SK-N-MC (cell line): ENCODE measurements at regions not wholly inside any gene's neighbourhood (a gene's known extent, or its start where the extent isn't known, plus 50 kb on each side); places are given as distances from the start of the nearest gene placed in this dataset.
"Not testable (repeated sequence)": the region's sequence is repeated elsewhere in the genome, so short reads cannot be mapped to it uniquely, and the experiment has no call there.

Experiments used
- DNase-seq: peaks from one replicate; pipeline ENCODE4 v3.0.0-alpha.2; 2011; ENCODE audit warnings: low read depth, low spot score
- H3K27ac ChIP-seq: fragments of 200-600 bp; sonication (generic); 2 replicates; pipeline ENCODE4 v1.5.1; 2016; ENCODE audit warnings: mixed run types
- H3K36me3 ChIP-seq: fragments of 200-600 bp; sonication (generic); 2 replicates; pipeline ENCODE4 v1.6.1; 2017; ENCODE audit warnings: antibody characterized with exemption, low read length, mixed read lengths; ENCODE audit not compliant: insufficient read depth
- H3K4me3 ChIP-seq: fragments of 200-600 bp; sonication (generic); 2 replicates; pipeline ENCODE4 v1.5.1; 2016
- H3K9ac ChIP-seq: fragments of 200-600 bp; sonication (generic); 2 replicates; pipeline ENCODE4 v1.8.0; 2017; ENCODE audit warnings: mixed run types, mixed read lengths; ENCODE audit not compliant: insufficient read length
- H3K9me3 ChIP-seq: fragments of 200-600 bp; sonication (generic); 2 replicates; pipeline ENCODE4 v1.6.1; 2017; ENCODE audit warnings: low read depth, mild to moderate bottlenecking, antibody characterized with exemption, low read length, moderate library complexity, mixed read lengths
- EZH2 ChIP-seq: fragments of 200-600 bp; sonication (generic); IDR thresholded peaks from one replicate; pipeline ENCODE4 v1.6.1; 2017; ENCODE audit warnings: antibody characterized with exemption
- FOXP2 ChIP-seq: optimal IDR thresholded peaks from 2 replicates; pipeline ENCODE3; 2011; ENCODE audit warnings: mild to moderate bottlenecking, moderate library complexity; ENCODE audit not compliant: insufficient read depth; ENCODE audit errors: extremely low read length, control extremely low read depth
- POLR2AphosphoS5 ChIP-seq: IDR thresholded peaks from 2 replicates; pipeline ENCODE4 v1.6.1; 2012; ENCODE audit warnings: mild to moderate bottlenecking, low read depth, low read length, borderline replicate concordance

DNA sequence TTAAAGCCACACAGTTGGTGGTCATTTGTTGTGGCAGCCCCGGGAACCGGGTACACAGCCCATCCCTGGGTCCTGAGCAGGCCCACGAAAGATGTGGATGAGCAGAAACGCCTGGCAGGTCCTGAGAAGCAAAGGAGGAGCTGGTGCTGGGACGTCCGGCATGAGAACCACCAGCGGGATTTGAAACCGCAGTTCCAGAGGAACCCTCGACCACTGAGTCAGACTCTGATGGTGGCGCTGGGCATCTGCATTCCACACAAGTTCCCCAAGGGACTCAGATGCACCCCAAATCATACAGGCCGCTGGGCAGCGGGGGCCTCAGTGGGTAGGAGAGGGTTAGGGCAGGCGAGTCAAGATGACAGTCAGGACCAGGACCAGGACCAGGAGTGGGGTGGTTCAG, 363.0 kb downstream of the SHANK2 start:
- no peak overlapping the region for H3K9ac ChIP-seq
- no peak overlapping the region for H3K27ac ChIP-seq
- no peak for DNase-seq
- H3K36me3 ChIP-seq = no peaks in the 10 kb centered on the region
- TF ChIP-seq POLR2AphosphoS5 (no peak), FOXP2 (no peak), EZH2 (no peak)
- H3K9me3 ChIP-seq = no peaks in the 10 kb centered on the region
- no peak overlapping the region for H3K4me3 ChIP-seq

DNA sequence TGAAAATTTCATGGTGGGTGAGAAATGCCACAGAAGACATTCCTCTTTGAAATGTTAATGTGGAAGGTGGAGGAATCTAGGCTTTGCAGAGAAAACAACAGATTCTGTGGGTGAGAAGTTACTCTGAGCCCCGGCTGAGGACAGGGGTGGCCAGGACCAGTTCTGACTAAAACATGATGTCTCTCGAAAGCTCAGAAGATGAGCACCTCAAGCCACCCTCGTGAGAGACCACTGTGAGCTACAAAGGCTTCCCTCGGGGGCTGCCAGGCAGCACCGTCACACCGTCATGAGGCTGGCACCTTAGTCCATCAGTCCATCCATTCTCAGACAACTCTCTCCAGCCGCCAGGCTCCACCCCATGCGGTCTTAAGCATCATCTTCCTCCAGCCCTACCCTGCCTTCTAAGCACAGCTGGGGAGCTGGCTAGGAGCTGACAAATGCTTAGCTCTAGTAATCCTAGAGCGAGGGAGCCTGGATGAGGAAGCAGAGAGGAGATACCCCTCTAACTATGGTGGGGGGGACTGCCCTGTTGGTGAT, 360.5 kb downstream of the SHANK2 start:
- Histone ChIP-seq H3K9me3 (no peaks in the 10 kb centered on the region), H3K36me3 (no peaks in the 10 kb centered on the region), H3K9ac (no peak overlapping the region), H3K27ac (no peak overlapping the region), H3K4me3 (no peak overlapping the region)
- no peak for TF ChIP-seq EZH2
- no peak for TF ChIP-seq FOXP2
- no peak for TF ChIP-seq POLR2AphosphoS5
- no peak for DNase-seq

DNA sequence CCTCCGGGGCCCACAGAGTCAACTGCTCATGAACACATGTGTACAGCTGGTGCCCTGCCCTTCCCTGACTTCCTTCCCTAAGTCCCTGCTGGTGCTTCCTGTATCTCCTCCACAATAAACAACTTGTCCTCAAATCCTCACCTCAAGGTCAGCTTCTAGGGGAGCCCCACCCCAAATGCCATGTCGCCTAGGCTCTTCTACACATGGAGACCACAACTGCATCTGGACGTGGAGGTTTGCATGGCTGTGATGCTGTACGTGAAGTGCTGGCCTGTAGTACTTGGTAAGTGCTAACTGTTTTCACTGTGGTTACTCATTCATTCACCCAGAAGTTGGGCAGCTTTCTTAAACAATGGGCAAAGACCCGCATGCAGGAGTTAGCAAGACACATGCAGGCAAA, 359.5 kb downstream of the SHANK2 start:
- TF ChIP-seq POLR2AphosphoS5 (no peak), EZH2 (no peak), FOXP2 (no peak)
- Histone ChIP-seq H3K9ac (no peak overlapping the region), H3K27ac (no peak overlapping the region), H3K9me3 (no peaks in the 10 kb centered on the region), H3K4me3 (no peak overlapping the region), H3K36me3 (no peaks in the 10 kb centered on the region)
- no peak for DNase-seq

DNA sequence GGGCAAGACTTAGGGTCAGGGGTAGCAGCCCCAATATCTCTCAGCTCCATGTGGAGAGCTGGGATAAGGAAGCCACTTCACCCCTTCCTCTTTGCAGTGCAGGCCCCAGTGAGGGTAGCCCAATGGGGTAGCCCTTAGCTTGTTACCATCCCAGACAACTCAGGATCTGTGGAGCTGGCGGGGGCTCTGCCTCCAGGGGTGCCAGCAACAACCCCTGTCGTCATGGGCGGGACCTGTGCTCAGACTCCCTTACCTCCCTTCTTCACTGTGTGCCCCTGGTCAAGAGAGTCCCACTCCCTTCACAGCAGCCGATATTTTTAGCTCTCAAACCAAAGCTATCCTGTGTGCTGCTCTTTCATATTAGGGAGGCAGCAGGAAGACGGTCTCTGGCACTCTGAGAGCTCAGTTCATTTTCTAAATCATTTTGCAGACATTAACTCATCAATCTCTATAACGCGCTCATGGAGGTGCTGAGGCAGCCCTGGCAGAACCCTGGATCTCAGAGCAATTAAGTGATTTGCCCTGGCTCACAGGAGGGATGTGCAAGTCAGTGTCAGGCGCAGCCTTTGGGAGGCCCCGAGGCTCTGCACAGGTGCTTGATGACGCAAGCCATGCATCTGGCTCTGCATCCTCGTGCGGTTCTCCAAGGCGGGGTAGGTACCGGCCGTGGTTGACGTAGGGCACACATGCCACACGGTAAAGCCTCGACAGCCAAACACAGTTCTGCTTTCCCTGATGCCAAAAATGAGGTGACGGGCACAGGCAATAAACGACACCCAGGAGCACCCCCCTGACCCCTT, 357.6 kb downstream of the SHANK2 start:
- no peak for TF ChIP-seq EZH2
- TF ChIP-seq POLR2AphosphoS5 = no peak
- TF ChIP-seq FOXP2 = no peak

DNA sequence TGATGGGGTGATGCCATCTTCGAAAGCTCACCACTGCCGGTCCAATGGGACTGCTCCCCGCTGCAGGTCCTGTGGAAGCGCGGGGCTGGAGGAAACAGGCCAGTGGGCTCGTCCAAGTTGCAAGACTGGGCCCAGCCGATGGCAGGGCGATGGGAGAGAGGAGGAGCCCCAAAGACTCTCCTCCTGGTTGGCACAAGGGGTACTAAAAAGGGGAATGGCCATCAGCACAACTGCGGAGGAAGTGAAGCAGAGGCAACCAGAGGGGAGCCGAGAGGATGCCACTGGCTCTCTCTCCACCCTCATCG, 357.1 kb downstream of the SHANK2 start:
- Histone ChIP-seq H3K36me3 (no peaks in the 10 kb centered on the region), H3K9ac (no peak overlapping the region), H3K27ac (no peak overlapping the region), H3K4me3 (no peak overlapping the region), H3K9me3 (no peaks in the 10 kb centered on the region)
- no peak for DNase-seq
- no peak for TF ChIP-seq EZH2
- no peak for TF ChIP-seq FOXP2
- TF ChIP-seq POLR2AphosphoS5 = no peak

More for the DNA sequence above, 357.6 kb downstream of the SHANK2 start:
- H3K9ac ChIP-seq = no peak overlapping the region
- H3K4me3 ChIP-seq = no peak overlapping the region
- no peak overlapping the region for H3K27ac ChIP-seq
- no peaks in the 10 kb centered on the region for H3K36me3 ChIP-seq
- DNase-seq = no peak
- no peaks in the 10 kb centered on the region for H3K9me3 ChIP-seq

DNA sequence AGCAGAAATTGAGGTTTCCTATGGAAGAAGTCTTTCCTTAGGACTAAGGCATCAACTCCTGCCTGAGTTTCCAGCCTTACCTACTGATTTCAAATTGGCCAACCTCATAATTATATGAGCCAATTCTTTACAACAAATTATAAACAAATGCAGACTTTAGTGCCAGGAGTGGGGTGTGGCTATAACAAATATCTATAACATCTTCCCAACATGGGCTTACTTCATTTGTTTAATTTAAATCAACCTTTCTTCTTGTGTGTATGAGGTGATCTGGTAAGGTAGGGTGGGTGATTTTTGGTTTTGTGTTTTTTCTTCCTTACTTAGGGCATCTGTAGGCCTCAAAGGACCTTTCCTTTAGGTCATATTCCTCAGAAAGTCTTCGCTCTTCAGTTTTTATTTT, 354.9 kb downstream of the SHANK2 start:
- no peak overlapping the region for H3K27ac ChIP-seq
- H3K9me3 ChIP-seq = no peaks in the 10 kb centered on the region
- DNase-seq = no peak
- no peak overlapping the region for H3K9ac ChIP-seq
- H3K36me3 ChIP-seq = no peaks in the 10 kb centered on the region
- no peak overlapping the region for H3K4me3 ChIP-seq
- TF ChIP-seq FOXP2 = no peak
- TF ChIP-seq EZH2 = no peak
- no peak for TF ChIP-seq POLR2AphosphoS5

DNA sequence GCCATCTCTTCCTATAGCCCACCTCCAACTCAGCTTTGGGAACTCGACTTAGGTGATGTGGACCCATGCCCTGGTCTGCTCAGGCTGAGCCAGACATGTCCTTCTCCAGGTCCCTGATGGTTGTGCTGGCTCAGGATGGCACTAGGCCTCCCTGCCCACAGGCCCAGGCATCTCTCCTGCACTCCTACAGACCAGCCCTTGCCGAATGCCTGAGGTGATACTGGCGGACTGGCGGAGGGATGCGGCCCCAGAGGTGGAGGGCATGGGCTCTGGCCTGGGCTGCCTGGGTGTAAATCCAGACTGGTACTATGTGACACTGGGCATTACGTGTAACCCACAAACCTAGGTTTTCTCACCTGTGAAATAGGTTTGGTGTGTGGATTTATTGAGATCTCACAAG, 352.8 kb downstream of the SHANK2 start:
- H3K27ac ChIP-seq = no peak overlapping the region
- no peak for DNase-seq
- H3K9me3 ChIP-seq = no peaks in the 10 kb centered on the region
- H3K4me3 ChIP-seq = no peak overlapping the region
- TF ChIP-seq POLR2AphosphoS5 (no peak), EZH2 (no peak), FOXP2 (no peak)
- H3K36me3 ChIP-seq = no peaks in the 10 kb centered on the region
- H3K9ac ChIP-seq = no peak overlapping the region

DNA sequence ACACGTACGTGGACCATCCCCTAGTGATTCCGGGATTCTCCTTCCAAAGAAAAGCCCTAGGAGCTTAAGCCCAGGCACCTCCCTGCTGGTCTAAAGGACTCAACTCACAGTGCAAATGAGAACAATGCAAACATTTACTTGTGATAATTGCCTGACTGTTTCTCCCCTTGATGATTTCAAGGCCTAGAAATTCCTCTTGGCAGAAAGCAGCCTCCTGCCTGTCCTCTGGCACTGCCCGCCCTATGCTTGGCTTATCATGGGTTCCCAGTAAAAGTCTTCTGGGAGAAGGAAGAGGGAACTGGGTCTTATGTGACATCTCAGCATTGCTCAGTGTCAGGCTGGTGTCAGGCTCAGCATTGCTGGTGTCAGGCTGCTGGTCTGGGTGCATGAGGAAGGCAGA, 351.8 kb downstream of the SHANK2 start:
- TF ChIP-seq EZH2 (no peak), FOXP2 (no peak), POLR2AphosphoS5 (no peak)
- DNase-seq = no peak
- H3K4me3 ChIP-seq = no peak overlapping the region
- H3K9me3 ChIP-seq = no peaks in the 10 kb centered on the region
- H3K9ac ChIP-seq = no peak overlapping the region
- H3K36me3 ChIP-seq = no peaks in the 10 kb centered on the region
- no peak overlapping the region for H3K27ac ChIP-seq

DNA sequence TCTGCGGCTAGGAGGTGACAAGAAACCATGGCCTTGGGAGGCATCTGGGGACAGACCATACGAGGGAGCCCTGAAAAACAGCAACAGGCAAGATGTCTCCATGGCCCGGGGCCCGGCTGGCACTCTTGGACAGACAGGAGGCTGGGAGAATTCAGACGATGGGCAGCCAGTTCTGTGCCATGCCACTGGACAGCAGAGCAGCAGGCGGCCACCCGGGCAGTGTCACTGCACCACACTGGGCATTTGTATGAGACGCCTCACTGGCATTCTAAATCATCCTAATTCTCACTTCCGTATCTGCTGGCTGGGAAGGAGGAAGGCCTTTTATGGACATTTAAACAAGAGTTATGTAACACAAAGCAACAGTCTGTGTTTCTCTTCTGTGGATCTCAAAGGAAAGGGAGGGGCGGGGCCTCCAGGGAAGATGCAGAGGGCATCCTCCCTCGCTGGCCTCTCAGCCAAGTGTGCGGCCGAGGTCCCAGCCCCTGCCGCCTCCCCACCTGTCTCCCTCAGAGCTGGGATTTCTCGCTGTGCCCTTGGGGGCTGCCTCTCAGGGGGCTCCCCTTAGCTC, 350.3 kb downstream of the SHANK2 start:
- TF ChIP-seq POLR2AphosphoS5 = no peak
- TF ChIP-seq EZH2 = no peak
- TF ChIP-seq FOXP2 = no peak
- Histone ChIP-seq H3K36me3 (no peaks in the 10 kb centered on the region), H3K9ac (no peak overlapping the region), H3K27ac (no peak overlapping the region), H3K9me3 (no peaks in the 10 kb centered on the region), H3K4me3 (no peak overlapping the region)
- DNase-seq = no peak

DNA sequence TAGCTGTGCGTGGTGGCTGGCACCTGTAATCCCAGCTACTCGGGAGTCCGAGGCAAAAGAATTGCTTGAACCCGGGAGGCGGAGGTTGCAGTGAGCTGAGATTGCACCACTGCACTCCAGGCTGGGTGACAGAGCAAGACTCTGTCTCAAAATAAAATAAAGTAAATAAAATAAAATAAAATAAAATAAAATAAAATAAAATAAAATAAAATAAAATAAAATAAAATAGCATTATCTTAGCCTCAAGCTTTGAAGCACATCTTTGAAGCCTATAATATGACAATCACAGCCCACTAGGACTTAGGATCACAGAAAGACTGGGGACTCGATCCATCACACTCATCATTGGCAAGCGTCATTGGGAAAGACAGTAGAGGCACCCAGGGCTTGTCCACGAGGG, 349.1 kb downstream of the SHANK2 start:
- H3K27ac ChIP-seq, H3K36me3 ChIP-seq, H3K4me3 ChIP-seq, H3K9me3 ChIP-seq, H3K9ac ChIP-seq, DNase-seq: not testable (repeated sequence)
